ENCODE measurements at regions not wholly inside any gene's neighbourhood (a gene's known extent, or its start where the extent isn't known, plus 50 kb on each side); places are given as distances from the start of the nearest gene placed in this dataset.
"Not testable (repeated sequence)": the region's sequence is repeated elsewhere in the genome, so short reads cannot be mapped to it uniquely, and the experiment has no call there.

DNA sequence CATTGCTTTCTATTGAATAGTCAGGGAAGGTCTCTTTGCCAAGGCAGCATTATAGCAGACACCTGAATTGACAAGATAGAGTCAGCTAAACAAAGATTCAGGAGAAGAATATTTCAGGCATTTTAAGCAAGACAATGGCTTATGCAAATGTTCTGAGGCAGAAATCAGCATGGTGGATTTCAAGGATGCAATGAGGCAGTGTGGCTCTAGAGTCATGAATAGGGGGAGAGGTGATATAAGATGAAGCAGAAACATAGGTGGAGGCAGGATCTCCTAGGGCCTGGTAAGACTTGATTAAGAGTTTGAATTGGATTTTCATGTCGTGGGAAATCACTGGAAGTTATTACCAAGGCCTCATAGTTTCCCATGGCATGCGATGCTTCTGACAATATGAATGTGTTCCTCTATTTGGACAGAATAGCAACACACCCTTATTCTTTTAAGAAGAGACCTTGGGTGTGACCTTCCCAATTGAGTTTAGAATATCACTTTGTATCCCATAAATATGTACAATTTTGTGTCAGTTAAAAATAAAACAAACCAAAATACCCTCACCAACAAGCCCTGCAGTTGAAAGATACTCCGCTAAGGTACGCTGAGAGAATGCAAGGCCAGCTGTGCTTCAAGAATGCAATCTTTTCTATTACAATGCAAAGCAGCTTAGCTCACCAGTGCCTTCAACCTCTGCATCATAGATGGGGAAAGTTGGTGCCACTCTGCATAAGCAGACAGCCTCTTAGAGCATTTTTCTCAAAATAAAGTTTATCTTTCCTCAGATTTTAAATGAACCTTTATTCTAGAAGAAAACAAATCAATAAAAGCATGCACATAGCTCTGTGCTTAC is 139.6 kb upstream of the SALL1 start:
- DNase-seq = no peak

DNA sequence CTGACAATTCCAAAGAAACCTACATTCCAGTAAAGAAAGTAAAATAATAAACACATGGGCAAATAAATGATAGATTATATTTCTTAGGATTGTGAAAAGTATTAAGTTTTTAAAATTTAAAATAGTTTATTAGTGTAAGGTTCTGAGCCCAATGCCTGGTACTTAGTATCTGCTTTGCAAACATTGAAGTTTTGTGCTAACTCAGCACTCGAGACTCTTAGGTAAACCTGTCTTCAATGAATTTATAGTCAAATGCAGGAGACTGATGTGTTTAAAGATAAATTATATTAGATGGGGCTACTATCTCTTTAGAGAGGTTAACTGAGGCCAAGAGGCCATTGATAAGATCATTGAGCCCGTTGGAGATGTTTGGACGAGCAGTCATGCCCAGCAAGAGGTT is 138.3 kb upstream of the SALL1 start:
- no peak for DNase-seq

- no peak for DNase-seq
Observed at GRCh38 chr16:51287121-51287755, 136.2 kb upstream of the SALL1 start.

GRCh38 chr16:51286272-51286671 is 135.2 kb upstream of the SALL1 start:
- DNase-seq = no peak

DNA sequence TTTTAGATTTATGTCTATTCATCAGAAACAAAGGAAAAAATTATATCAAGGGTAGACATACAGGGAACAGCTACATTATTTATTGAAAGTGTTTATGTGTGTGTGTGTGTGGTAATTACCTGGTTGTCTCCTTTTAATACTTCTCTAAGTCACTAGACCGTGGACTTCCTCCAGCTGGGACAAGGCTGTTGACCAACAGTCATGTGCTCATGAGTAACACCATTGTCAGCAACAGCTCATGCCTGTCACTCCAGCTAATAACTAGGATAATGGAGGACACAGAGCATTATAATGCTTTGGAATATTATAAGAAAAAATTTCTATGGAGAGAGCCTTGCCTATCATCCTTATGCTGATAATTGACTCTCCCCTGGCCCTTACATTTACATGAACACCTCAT is 125.3 kb upstream of the SALL1 start:
- no peak for DNase-seq

DNA sequence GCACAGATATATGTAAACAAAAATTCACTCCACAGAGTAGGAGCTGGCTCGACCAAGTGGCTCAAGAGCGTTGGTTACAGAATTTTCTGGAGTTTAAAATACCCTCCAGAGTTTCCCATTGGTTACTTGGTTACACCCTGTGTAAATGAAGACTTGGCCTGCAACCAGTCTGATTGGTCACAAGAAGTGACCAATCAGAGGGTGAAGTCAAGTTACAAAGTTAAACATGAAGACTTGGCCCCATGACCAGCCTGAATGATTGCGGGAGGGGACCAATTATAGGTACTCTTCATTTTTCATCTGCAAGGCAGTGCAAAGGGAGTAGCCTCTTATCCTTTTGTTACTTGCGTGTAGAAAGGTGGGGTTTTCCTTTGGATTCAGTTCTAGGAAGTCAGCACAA is 121.3 kb upstream of the SALL1 start:
- no peak for DNase-seq

- no peak for DNase-seq
Observed at GRCh38 chr16:51271156-51271701, 120.2 kb upstream of the SALL1 start.

- no peak for DNase-seq
Observed at GRCh38 chr16:51268237-51268636, 117.2 kb upstream of the SALL1 start.

GRCh38 chr16:51267681-51268080 is 116.6 kb upstream of the SALL1 start:
- no peak for DNase-seq

DNA sequence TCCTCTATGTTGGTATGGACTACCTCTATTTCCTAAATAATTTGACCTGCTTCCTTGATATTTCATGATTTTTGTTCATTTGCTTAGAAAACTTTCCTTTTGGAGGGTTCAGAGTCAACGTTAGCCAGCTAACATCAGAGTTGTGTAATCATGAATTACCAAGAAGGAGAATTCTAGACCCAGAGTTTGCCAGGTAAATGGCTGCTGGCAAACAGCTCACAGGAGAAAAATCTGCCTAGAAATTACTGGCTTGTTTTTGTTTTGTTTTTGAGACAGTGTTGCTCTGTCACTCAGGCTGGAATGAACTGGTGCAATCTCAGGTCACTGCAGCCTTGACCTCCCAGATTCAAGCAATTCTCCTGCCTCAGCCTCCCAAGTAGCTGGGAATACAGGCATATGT is 111.4 kb upstream of the SALL1 start:
- DNase-seq = no peak

GRCh38 chr16:51261919-51262318 is 110.8 kb upstream of the SALL1 start:
- no peak for DNase-seq

DNA sequence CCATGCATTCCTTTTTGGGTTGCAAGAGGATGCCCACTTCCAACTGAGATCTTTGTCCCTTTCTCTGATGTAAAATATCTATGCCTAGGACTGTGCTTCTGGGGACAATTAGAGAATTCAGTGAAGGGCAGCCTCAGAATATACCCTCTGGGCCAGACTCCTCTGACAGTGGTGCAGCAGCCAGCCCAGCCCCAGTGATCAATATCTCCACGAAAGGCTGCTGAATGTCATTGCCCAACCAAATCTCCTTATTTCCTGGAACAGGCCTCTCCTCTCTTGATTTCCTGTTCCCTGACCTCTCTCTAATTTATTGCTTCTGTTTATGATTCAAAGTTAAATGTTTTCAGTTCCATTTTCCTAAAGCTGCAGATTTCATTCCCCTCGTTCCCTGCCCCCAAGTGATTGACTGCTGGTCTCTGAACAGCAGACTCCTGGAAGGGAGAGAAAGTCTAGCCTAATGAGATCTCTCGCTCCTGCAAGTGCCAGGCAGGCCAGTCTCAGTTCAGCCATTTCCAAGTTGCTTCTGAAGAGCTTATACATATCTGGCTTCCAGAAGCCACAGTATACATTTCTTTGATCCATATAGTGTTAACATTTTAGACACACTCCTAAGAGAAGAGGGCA is 104.4 kb upstream of the SALL1 start:
- DNase-seq = no peak

DNA sequence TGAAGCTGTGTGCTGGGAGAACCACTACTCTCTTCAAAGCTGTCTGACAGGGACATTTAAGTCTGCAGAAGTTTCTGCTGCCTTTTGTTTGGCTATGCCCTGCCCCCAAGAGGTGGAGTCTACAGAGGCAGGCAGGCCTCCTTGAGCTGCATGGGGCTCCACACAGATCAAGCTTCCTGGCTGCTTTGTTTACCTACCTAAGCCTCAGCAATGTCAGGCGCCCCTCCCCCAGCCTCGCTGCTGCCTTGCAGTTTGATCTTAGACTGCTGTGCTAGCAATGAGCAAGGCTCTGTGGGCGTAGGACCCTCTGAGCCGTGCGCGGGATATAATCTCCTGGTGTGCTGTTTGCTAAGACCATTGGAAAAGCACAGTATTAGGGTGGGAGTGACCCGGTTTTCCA is 103.3 kb upstream of the SALL1 start:
- DNase-seq = not testable (repeated sequence)

GRCh38 chr16:51248217-51248616 is 97.1 kb upstream of the SALL1 start:
- DNase-seq = no peak

DNA sequence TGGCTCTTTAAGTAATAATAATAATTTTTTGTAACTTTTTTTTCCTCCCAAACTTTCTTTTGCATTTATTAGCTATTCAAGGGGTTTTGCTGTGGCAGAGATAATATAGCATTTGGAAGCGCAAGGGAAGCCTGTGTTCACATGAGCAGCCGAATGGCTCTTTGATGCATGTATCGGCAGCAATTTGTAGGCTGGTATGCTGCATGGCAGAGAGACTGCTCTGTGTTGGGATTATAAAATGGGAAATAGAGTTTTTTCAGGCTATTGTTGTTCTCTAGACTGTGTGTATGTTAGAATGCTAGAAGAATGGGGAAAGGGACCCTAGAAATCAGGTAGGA is 94.6 kb upstream of the SALL1 start:
- DNase-seq = no peak

GRCh38 chr16:51244887-51245657 is 94.0 kb upstream of the SALL1 start:
- no peak for DNase-seq

GRCh38 chr16:51243936-51244436 is 92.9 kb upstream of the SALL1 start:
- DNase-seq = no peak

GRCh38 chr16:51242296-51242994 is 91.4 kb upstream of the SALL1 start:
- no peak for DNase-seq

- DNase-seq = no peak
Observed at GRCh38 chr16:51239196-51239595, 88.1 kb upstream of the SALL1 start.

DNA sequence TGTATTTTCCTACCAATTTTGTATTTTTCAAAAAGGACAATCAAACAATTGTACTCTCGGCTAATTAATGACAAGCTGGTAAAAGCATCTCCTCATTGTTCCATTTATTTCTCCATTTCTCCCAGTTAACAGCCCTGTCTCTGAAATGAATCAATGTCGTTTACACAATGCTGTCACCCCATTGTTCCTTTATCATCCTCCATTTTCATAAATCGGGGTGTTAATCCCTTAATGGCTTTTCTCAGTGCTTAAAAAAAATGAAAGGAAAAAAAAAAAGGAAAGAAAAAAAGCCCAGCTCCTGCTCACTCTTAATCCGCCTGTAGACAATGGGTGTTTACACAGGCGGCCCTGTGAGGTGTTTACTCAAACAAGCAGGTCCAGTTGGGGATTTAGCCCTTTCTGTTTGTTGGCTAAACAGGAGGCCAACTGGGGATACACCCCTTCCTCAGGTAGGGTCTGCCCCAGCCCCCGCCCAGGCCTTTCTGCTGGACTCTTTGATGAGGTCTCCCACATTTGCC is 86.8 kb upstream of the SALL1 start:
- no peak for DNase-seq

GRCh38 chr16:51237207-51237606 is 86.1 kb upstream of the SALL1 start:
- DNase-seq = no peak

DNA sequence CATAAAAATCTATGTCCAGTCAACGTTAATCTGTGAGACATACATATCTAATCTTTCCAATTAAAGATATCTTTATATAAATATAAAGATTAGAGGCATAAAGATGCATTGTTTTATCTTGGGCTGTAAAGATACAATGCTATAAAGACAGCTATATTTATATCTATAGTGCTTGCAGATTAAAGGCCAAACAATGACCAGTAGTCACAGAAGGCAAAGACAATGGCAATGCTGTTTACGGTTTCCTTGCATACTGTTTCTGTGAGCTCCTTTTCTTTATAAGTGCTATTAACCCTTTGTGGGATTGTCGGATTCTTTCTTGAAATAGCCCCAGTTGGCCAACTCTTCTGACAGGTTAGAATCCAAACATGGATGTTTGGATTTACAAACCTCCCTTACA is 85.5 kb upstream of the SALL1 start:
- no peak for DNase-seq

Data from NCI-H1436 treated with DMSO at 0.1 percent for 48 hours (cell line).